NCI-H446 treated with DMSO at 0.1 percent for 48 hours (cell line): ENCODE measurements at regions not wholly inside any gene's neighbourhood (a gene's known extent, or its start where the extent isn't known, plus 50 kb on each side); places are given as distances from the start of the nearest gene placed in this dataset.
A peak's percentile ranks its signal among the peaks of the same experiment; 100 is the strongest.
"Not testable (repeated sequence)": the region's sequence is repeated elsewhere in the genome, so short reads cannot be mapped to it uniquely, and the experiment has no call there.

Experiments
- DNase-seq: peaks from one replicate; lab custom pipeline; 2025; lab: John Stamatoyannopoulos, UW

DNA sequence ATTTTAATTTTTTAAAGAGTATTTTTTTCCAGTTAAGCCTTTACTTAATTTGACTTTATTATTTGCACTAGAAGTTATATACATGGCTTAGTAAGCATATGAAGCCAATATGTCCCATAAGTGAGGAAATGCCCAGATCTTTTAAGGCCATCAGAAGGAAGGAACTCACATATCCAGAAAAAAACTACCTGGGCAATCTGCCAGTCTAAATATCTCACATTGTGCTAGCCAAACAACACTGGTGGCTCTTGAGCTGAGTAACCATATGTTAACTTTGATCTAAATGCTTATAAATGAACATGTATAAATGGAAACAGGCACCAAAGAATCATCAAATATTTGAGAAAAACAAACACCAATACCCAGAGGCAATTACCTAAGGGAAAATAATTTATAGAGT lies 138.6 kb upstream of the APOOL start:
- DNase-seq, result peak; percentile 31

DNA sequence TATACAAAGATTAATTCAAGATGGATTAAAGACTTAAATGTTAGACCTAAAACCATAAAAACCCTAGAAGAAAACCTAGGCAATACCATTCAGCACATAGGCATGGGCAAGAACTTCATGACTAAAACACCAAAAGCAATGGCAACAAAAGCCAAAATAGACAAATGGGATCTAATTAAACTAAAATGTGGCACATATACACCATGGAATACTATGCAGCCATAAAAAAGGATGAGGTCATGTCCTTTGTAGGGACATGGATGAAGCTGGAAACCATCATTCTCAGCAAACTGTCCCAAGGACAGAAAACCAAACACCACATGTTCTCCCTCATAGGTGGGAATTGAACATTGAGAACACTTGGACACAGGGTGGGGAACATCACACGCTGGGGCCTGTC lies 133.4 kb upstream of the APOOL start:
- not testable (repeated sequence) for DNase-seq

DNA sequence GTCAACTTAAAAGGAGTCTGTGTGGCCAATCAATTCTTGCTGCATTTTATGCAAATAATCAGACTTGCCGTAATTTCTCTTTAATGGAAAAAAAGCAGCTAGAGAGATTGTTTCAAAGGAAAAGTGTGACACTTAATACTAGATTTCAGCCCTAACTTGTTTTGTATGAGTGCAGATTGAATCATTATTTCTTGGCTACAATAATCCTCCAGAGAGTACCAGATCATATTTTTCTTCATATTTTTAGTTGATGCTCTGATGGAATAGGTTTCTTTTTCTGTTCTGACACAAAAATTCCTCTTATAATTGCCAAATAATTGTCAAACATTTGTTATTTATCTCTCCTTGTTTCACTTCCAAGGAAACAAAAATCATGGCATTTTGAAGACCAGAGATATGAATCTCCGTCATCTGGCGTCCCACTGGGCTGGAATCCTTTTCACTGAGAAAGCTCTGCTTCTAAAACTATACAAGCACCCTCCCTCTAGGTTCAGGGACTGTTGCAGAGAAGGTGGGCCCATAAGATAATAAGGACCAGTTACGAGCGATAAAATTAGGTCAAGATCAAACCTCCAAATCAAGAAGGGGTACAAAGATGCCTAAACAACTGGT lies 131.4 kb upstream of the APOOL start:
- DNase-seq, result not testable (repeated sequence)

DNA sequence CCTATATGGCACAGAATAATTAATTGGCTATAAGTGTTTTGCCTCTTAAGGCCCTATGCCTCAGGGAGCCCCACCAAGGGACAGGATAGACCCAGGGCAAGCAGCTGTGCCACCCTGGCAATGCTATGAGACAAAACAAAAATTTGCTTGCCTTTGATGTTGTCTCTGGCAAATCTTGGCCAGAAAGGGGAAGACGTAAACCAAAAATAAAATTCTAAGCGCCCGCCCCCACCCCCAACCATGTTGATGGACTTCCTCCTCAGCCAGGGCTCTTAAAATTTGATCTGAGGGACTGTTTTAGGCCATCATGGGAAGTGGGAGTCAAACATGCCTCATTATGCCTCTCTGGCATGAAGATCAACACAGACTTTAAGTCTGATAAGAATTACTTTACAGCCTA lies 130.5 kb upstream of the APOOL start:
- DNase-seq, result no peak

DNA sequence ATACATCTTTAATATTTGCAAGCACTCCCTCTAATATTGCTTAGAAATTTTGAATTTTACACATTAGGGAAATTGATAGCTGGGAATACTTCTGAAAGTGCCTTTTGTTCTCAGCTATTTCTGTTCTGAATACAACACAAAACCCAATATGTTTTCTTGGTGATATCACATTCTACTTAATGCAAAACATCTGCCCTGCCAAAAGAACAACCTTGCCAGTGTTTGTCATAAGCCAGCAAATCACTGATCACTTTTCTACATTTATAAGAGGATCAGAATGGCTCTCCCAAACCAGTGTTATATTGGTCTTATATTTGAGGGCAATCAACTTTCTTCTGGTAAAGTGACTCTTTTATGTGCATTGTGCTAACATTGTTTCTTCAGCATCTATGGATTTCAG lies 126.8 kb upstream of the APOOL start:
- no peak for DNase-seq

- no peak for DNase-seq
These were observed 109.8 kb upstream of the APOOL start for GRCh38 chrX:84893897-84894296.

DNA sequence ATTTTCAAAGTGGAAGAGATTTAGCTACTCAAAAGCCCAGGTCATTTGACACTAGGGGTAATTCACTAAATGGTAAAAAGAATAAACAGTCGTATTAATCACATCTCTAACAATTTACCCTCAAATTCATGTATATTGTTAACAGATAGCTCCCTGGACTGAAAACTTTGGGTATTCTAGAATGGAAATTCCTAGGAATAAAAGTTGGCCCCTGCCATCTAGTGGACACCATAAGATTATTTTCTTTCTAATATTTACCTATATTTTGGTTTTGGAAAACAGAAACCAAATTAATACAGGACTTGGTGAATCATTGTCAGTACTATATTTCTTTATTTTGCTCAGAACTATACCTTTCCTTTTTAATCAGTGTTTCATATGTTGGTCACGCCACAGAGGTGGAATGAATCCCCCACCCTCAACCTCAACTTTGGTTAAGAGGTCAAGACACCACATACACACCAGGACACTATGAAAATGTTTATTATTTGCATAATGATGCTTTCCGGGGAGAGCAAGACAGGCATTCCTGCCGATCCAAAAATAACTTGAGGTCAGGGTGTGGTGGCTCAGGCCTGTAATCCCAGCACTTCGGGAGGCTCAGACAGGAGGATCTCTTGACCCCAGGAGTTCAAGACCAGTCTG lies 96.2 kb upstream of the APOOL start:
- DNase-seq, result no peak

DNA sequence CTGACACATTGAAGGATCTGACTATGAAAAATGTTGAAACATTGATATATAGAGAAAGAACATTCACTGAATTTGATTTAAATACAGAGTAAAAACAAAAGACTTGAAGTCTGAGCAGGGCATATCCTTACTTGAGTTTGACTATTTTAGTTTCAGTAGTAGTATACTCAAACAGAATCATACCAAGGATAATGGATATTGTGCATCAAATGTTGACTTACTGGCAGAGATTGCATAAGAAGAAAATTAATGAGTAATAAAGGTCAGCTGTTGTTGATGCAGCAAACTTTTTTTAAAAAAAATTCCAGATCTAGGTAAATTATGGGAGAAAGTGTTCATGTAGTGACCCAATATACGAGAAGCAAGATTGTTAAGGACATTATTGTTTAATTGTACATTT lies 94.5 kb upstream of the APOOL start:
- DNase-seq, result no peak

DNA sequence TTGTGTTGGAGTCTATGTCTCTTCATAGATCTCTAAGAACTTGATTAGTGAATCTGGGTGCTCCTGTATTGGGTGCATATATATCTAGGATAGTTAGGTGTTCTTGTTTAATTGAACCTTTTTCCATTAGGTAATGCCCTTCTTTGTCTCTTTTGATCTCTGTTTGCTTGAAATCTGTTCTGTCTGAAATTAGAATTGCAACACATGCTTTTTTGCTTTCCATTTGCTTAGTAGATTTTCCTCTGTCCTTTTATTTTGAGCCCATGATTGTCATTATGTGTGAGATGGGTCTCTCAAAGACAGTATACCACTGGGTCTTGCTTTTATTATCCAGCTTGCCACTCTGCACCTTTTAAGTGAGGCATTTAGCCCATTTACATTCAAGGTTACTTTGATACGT lies 79.1 kb upstream of the APOOL start:
- no peak for DNase-seq

DNA sequence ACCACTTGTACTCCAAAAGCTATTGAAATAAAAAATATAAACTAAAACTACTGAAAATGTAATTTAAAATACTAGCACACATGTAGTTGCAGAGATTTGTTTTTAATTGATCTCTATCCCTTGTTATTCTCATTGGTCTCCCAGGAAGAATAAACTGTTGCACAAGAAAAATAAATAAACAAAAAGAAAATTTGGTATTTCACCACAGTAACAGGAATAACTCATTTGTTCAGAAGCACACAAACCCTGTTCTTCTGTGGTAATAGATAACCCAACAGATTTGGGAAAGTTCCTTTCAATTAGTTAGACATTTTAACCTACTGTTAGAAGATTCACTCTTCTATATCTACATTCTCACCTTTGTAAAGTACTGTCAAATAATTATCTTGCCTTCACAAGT lies 70.9 kb upstream of the APOOL start:
- no peak for DNase-seq

GRCh38 chrX:84933956-84934556 lies 69.6 kb upstream of the APOOL start:
- no peak for DNase-seq
